Inflammatory macrophage treated with lipopolysaccharide for 1 hour (primary cell): ENCODE measurements at regions not wholly inside any gene's neighbourhood (a gene's known extent, or its start where the extent isn't known, plus 50 kb on each side); places are given as distances from the start of the nearest gene placed in this dataset.

Source experiments
- DNase-seq, 2 donors: peaks; one replicate each; pipeline ENCODE4 v3.0.0-alpha.2; 2020 to 2022

GRCh38 chr1:208923456-208923855, 660.1 kb upstream of the CAMK1G start:
- no peak for DNase-seq

GRCh38 chr1:208923946-208924720, 659.4 kb upstream of the CAMK1G start:
- DNase-seq, result no peak

- DNase-seq, result no peak
Measured at GRCh38 chr1:208924928-208925327, 658.6 kb upstream of the CAMK1G start.

GRCh38 chr1:208928349-208929010, 655.0 kb upstream of the CAMK1G start:
- DNase-seq, result no peak

GRCh38 chr1:208929575-208929974, 653.9 kb upstream of the CAMK1G start:
- no peak for DNase-seq

- DNase-seq, result no peak
Measured at GRCh38 chr1:208931936-208932335, 651.6 kb upstream of the CAMK1G start.

GRCh38 chr1:208933984-208934525, 649.5 kb upstream of the CAMK1G start:
- DNase-seq, result no peak

- no peak for DNase-seq
Measured at GRCh38 chr1:208934933-208935332, 648.6 kb upstream of the CAMK1G start.

GRCh38 chr1:208935517-208936187, 647.9 kb upstream of the CAMK1G start:
- DNase-seq, result no peak

GRCh38 chr1:208939537-208940085, 643.9 kb upstream of the CAMK1G start:
- DNase-seq, result no peak

- no peak for DNase-seq
Measured at GRCh38 chr1:208942394-208943130, 641.0 kb upstream of the CAMK1G start.

GRCh38 chr1:208943291-208943690, 640.2 kb upstream of the CAMK1G start:
- DNase-seq, result no peak

- DNase-seq, result no peak
Measured at GRCh38 chr1:208944981-208945451, 638.5 kb upstream of the CAMK1G start.

- no peak for DNase-seq
Measured at GRCh38 chr1:208950206-208950605, 633.3 kb upstream of the CAMK1G start.

- no peak for DNase-seq
Measured at GRCh38 chr1:208951026-208951525, 632.4 kb upstream of the CAMK1G start.

- no peak for DNase-seq
Measured at GRCh38 chr1:208951908-208952307, 631.6 kb upstream of the CAMK1G start.

- no peak for DNase-seq
Measured at GRCh38 chr1:208962867-208963266, 620.6 kb upstream of the CAMK1G start.

GRCh38 chr1:208965351-208965750, 618.2 kb upstream of the CAMK1G start:
- DNase-seq, result no peak

GRCh38 chr1:208967334-208967733, 616.2 kb upstream of the CAMK1G start:
- no peak for DNase-seq

GRCh38 chr1:208974717-208975116, 608.8 kb upstream of the CAMK1G start:
- no peak for DNase-seq

GRCh38 chr1:208975456-208975855, 608.1 kb upstream of the CAMK1G start:
- DNase-seq, result no peak

GRCh38 chr1:208977012-208977411, 606.5 kb upstream of the CAMK1G start:
- no peak for DNase-seq
